G401.6 (cell line): ENCODE measurements at regions not wholly inside any gene's neighbourhood (a gene's known extent, or its start where the extent isn't known, plus 50 kb on each side); places are given as distances from the start of the nearest gene placed in this dataset.

Experiments
- FAIRE-seq: peaks from 2 replicates; lab custom pipeline; 2012; peaks lifted over from hg19 to GRCh38; lab: Jason Lieb, UNC

GRCh38 chr10:105351187-105351586, 710.1 kb downstream of the SORCS3 start:
- no peak for FAIRE-seq

- no peak for FAIRE-seq
These were observed 706.4 kb downstream of the SORCS3 start for GRCh38 chr10:105347487-105347886.

GRCh38 chr10:105342606-105343005, 701.5 kb downstream of the SORCS3 start:
- FAIRE-seq: no peak

DNA sequence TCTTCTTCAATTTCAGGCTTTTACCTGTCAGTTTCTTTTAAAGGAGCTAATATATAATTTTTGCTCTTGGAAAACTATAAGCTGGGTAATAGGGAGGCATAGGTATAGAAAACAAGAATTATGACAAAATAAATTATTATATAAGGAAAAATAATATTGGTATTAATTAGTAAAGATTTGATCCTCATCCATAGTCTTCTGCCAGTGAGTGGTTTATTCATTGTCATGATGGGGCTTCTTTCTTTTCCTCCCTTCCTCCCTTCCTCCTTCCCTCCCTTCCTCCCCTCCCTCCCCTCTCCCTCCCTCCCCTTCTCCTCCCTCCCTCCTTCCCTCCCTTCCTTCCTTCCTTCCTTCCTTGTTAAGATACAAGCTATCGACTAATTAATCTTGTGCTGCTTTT, 698.6 kb downstream of the SORCS3 start:
- no peak for FAIRE-seq

DNA sequence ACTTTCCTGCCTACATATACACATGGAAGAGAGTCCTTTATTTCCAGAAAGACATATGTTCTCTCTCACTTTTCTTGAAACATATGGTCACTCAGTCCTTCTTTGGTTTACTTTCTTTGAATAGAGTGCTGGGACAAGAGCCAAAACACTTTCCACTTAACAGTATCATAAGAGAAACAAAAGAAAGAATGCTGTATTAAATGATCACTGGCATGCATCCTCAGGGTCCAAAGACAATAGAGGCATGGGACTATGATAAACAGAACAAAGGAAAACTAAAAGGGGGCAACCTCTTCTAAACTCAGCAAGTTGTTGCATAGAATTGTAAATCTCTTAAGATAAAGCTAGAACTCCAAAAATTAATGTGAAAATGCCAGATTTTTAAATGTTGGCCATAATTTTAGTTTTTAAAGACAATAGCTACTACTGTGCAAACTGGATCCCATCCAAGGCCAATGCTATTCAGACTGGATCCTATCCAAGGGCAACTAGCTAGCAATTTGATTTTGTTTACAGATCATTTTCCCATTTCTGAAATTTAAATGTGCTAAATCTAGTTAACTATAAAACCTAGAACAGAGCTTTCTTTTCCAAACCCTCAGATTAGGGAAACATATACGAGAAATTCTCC, 687.5 kb downstream of the SORCS3 start:
- no peak for FAIRE-seq
